Astrocyte (in vitro differentiated cells and primary cell): ENCODE measurements at regions not wholly inside any gene's neighbourhood (a gene's known extent, or its start where the extent isn't known, plus 50 kb on each side); places are given as distances from the start of the nearest gene placed in this dataset.

Source experiments
- DNase-seq: peaks from one replicate; pipeline ENCODE4 v3.0.0-alpha.2; 2010; ENCODE audit warnings: low read depth
- FAIRE-seq: peaks from 2 replicates; lab custom pipeline; 2011; peaks lifted over from hg19 to GRCh38; lab: Jason Lieb, UNC
- H2AFZ ChIP-seq: 2 replicates; pipeline ENCODE4 v1.6.0; 2012; ENCODE audit warnings: low read depth, low read length, inconsistent platforms
- H3K27ac ChIP-seq: 2 replicates; pipeline ENCODE4 v1.5.1; 2011; ENCODE audit warnings: low read depth, low read length, inconsistent platforms
- H3K27me3 ChIP-seq: 2 replicates; pipeline ENCODE4 v1.6.0; 2011; ENCODE audit warnings: low read length, inconsistent platforms; ENCODE audit not compliant: insufficient read depth
- H3K36me3 ChIP-seq: 2 replicates; pipeline ENCODE4 v1.5.1; 2011; ENCODE audit warnings: low read length, inconsistent platforms; ENCODE audit not compliant: insufficient read depth
- H3K4me1 ChIP-seq: 2 replicates; pipeline ENCODE4 v1.5.1; 2011; ENCODE audit warnings: low read length, inconsistent platforms; ENCODE audit not compliant: insufficient read depth
- H3K4me2 ChIP-seq: 2 replicates; pipeline ENCODE4 v1.6.0; 2012; ENCODE audit warnings: low read length, inconsistent platforms
- H3K4me3 ChIP-seq: 2 replicates; pipeline ENCODE4 v1.5.1; 2011; ENCODE audit warnings: low read depth, mild to moderate bottlenecking, low read length, inconsistent platforms; ENCODE audit not compliant: insufficient read depth
- H3K79me2 ChIP-seq: 2 replicates; pipeline ENCODE4 v1.6.0; 2012; ENCODE audit warnings: mild to moderate bottlenecking, low read length, inconsistent platforms; ENCODE audit not compliant: insufficient read depth
- H3K9ac ChIP-seq: 2 replicates; pipeline ENCODE4 v1.6.0; 2012; ENCODE audit warnings: mild to moderate bottlenecking, low read length, inconsistent platforms
- H3K9me3 ChIP-seq: 2 replicates; pipeline ENCODE4 v1.5.1; 2012; ENCODE audit warnings: low read depth, mild to moderate bottlenecking, low read length, inconsistent platforms; ENCODE audit not compliant: insufficient read depth
- H4K20me1 ChIP-seq: 2 replicates; pipeline ENCODE4 v1.6.0; 2012; ENCODE audit warnings: low read length, inconsistent platforms; ENCODE audit not compliant: insufficient read depth
- H3K27ac Mint-ChIP-seq: one replicate; pipeline ENCODE4 v1.8.0; 2021; ENCODE audit warnings: mild to moderate bottlenecking, mixed read lengths; ENCODE audit not compliant: unreplicated experiment
- H3K27me3 Mint-ChIP-seq: one replicate; pipeline ENCODE4 v1.8.0; 2021; ENCODE audit warnings: low read depth, mixed read lengths; ENCODE audit not compliant: unreplicated experiment
- H3K36me3 Mint-ChIP-seq: one replicate; pipeline ENCODE4 v1.8.0; 2021; ENCODE audit warnings: low read depth, mixed read lengths; ENCODE audit not compliant: unreplicated experiment
- H3K4me1 Mint-ChIP-seq: one replicate; pipeline ENCODE4 v1.8.0; 2021; ENCODE audit warnings: low read depth, mixed read lengths; ENCODE audit not compliant: unreplicated experiment
- H3K4me3 Mint-ChIP-seq: one replicate; pipeline ENCODE4 v1.8.0; 2021; ENCODE audit warnings: mild to moderate bottlenecking, moderate library complexity, mixed read lengths; ENCODE audit not compliant: unreplicated experiment
- H3K9me3 Mint-ChIP-seq: one replicate; pipeline ENCODE4 v1.8.0; 2021; ENCODE audit warnings: mild to moderate bottlenecking, mixed read lengths; ENCODE audit not compliant: unreplicated experiment
- CTCF ChIP-seq: IDR thresholded peaks from 2 replicates; pipeline ENCODE4 v1.5.1; 2011; ENCODE audit warnings: low read depth, mild to moderate bottlenecking, inconsistent platforms, low read length, moderate library complexity; ENCODE audit not compliant: insufficient read depth
- EZH2 ChIP-seq: IDR thresholded peaks from 2 replicates; pipeline ENCODE4 v1.6.1; 2012; ENCODE audit warnings: mild to moderate bottlenecking, low read length, inconsistent platforms; ENCODE audit not compliant: insufficient read depth

GRCh38 chr1:173122958-173123852 is 72.5 kb upstream of the TNFSF18 start:
- peak; percentile 88 for DNase-seq
- H3K79me2 ChIP-seq: no peaks in the 10 kb centered on the region
- no peak overlapping the region for H3K4me3 Mint-ChIP-seq

GRCh38 chr1:173122344-173122935 is 71.7 kb upstream of the TNFSF18 start:
- H3K27ac ChIP-seq: no peak overlapping the region
- H3K36me3 Mint-ChIP-seq: no peaks in the 10 kb centered on the region

More at GRCh38 chr1:173122958-173123852, 72.5 kb upstream of the TNFSF18 start:
- Histone ChIP-seq H3K4me2 (peak overlapping the region; percentile 82), H3K9ac (peak overlapping the region; percentile 43), H3K27ac (peak overlapping the region; percentile 26), H3K4me1 (peaks cover 10% of the 10 kb centered on the region), H2AFZ (peak overlapping the region; percentile 89), H3K9me3 (no peaks in the 10 kb centered on the region), H3K27me3 (no peaks in the 10 kb centered on the region), H3K36me3 (no peaks in the 10 kb centered on the region), H4K20me1 (no peaks in the 10 kb centered on the region), H3K4me3 (peak overlapping the region; percentile 49)
- H3K4me1 Mint-ChIP-seq: peaks cover 9% of the 10 kb centered on the region
- FAIRE-seq: no peak
- no peaks in the 10 kb centered on the region for H3K27me3 Mint-ChIP-seq
- H3K27ac Mint-ChIP-seq: peak overlapping the region; percentile 68
- no peaks in the 10 kb centered on the region for H3K9me3 Mint-ChIP-seq
- H3K36me3 Mint-ChIP-seq: no peaks in the 10 kb centered on the region
- TF ChIP-seq EZH2: no peak
- no peak for TF ChIP-seq CTCF

More at GRCh38 chr1:173122344-173122935, 71.7 kb upstream of the TNFSF18 start:
- Mint-ChIP-seq H3K4me3 (no peak overlapping the region), H3K27me3 (no peaks in the 10 kb centered on the region), H3K4me1 (peaks cover 9% of the 10 kb centered on the region), H3K9me3 (no peaks in the 10 kb centered on the region), H3K27ac (peak overlapping the region; percentile 68)
- Histone ChIP-seq H2AFZ (peak overlapping the region; percentile 89), H4K20me1 (no peaks in the 10 kb centered on the region), H3K79me2 (no peaks in the 10 kb centered on the region), H3K4me2 (peak overlapping the region; percentile 82), H3K9me3 (no peaks in the 10 kb centered on the region), H3K4me3 (peak overlapping the region; percentile 49), H3K4me1 (peaks cover 10% of the 10 kb centered on the region), H3K36me3 (no peaks in the 10 kb centered on the region), H3K27me3 (no peaks in the 10 kb centered on the region), H3K9ac (peak overlapping the region; percentile 43)
- TF ChIP-seq CTCF: no peak
- no peak for TF ChIP-seq EZH2
- no peak for FAIRE-seq
- no peak for DNase-seq
